ENCODE measurements at regions not wholly inside any gene's neighbourhood (a gene's known extent, or its start where the extent isn't known, plus 50 kb on each side); places are given as distances from the start of the nearest gene placed in this dataset.

DNA sequence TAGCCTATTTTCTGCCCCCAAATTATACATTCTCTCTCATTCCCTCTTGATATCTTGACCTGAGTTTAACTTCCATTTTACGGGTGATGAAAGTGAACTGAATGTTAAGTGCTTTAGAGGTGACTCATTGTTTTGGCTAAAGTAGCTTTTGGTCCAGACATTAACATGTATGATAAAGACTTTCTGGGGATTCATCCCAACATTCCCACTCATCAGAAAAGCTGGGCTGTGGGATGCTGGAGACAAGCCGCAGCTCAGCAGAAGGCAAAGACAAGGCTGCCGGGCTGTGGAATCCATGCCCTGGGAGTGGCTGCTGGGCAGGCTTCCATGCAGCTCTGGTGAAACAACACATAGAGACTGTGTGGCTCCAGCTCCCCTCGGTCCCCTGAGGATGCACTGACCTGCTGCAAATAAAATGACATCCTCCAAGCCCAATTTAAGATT is 89.9 kb upstream of the SYNDIG1 start:
- DNase-seq = peak; percentile 59
- peak; percentile 60 for ATAC-seq
- intact Hi-C loops (cut with micrococcal nuclease) = loop anchor here (10.0 kb wide), 1 partner anchor 205 kb away; no protein-coding TSS in a partner anchor

DNA sequence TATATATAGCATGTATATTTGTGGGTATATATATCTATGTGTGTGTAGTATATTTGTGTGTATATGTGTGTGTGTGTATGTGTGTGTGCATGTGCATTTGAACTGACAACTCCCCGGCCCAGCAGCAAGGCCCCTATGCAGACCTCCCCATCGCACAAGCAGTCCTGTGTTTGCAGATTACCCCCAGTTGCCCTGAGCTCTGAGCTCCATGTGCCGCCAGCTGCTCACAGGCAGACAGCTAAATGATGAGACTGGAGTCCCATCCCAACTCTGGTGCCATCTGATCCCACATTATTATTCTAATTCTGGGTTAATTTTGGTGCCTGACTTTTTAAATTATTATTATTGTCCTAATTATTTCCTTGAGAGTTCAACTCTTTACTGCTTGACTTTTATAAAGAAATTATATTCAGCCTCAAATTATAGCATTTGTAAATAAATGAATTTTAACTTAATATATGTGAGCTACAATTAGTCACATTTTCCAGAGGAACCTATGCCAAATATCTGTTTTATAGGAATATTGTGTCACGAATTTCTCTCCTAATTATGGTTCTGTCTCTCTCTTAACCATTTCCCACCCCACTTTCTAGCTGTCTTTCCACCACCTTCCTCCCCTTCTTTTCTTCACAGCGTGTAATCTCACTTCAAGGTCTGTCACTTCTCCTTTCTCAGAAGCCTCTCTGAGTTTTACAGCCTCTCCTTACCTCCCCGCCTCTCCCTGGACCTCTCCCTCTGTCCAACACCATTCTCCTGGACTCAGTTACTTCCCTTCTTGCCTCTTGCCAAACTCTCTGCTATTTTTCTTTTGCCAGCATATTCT is 90.6 kb upstream of the SYNDIG1 start:
- DNase-seq (no peak), ATAC-seq (no peak)
- intact Hi-C loops (cut with micrococcal nuclease) = loop anchor here (10.0 kb wide), 1 partner anchor 204 kb away; no protein-coding TSS in a partner anchor

DNA sequence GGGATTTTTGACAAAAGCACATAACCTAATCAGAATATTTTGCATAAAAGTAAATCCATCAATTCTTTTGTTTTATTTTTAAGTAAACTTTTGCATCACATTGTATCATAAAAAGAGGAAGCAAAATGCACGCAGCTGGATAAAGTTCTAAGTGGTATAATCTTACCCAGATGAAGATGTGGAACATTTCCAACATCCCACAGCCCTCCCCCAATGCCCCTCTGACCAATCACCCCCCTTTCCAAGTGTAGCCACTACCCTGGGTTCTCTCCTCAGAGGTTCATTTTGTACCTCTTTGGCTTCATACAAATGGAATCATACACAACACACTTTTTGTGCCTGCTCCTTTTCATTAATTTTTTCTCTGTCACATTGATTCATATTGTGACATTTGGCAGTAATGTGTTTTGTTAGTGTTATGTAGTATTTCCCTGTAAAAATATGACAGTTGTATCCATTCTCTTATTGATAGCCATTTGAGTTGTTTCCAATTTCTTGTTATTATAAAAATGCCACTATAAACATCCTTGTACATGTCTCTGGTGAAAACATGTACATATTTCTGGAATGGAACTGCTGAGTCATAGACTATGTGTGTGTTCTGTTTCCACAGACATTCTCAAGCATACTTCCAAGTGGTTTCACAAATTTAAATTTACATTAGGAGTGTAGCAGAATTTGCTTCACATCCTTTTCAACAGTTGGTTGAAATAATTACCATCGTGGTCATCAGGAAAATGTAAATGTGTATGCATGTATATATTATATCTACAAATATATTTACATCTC is 92.9 kb upstream of the SYNDIG1 start:
- intact Hi-C loops (cut with micrococcal nuclease) = loop anchor here (10.0 kb wide), 1 partner anchor 202 kb away; no protein-coding TSS in a partner anchor
- no peak for ATAC-seq
- DNase-seq = no peak

DNA sequence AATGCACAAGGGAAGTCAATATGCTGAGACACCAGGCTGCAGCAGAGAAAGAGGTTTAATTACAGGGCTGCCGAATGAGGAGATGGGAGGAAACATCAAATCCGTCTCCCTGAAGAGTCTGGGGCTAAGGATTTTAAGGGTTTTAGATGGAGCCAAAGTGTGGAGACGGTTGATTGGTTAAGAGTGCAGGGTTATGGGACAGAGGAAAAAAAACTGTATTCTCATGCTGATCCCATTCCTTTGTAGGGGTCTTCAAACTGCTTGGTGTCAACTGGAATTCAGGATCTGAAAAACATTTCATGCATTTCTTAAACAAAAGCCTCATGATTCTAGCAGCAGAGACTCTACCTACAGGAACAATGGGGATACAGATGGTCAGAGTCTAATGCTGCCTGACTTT is 96.1 kb upstream of the SYNDIG1 start:
- ATAC-seq (no peak), DNase-seq (no peak)
- intact Hi-C loops (cut with micrococcal nuclease) = loop anchor here (10.0 kb wide), 1 partner anchor 199 kb away; no protein-coding TSS in a partner anchor

GRCh38 chr20:24370911-24371695 is 98.3 kb upstream of the SYNDIG1 start:
- no peak for ATAC-seq
- intact Hi-C loops (cut with micrococcal nuclease) = loop anchor here (10.0 kb wide), 1 partner anchor 196 kb away; no protein-coding TSS in a partner anchor
- DNase-seq = no peak

DNA sequence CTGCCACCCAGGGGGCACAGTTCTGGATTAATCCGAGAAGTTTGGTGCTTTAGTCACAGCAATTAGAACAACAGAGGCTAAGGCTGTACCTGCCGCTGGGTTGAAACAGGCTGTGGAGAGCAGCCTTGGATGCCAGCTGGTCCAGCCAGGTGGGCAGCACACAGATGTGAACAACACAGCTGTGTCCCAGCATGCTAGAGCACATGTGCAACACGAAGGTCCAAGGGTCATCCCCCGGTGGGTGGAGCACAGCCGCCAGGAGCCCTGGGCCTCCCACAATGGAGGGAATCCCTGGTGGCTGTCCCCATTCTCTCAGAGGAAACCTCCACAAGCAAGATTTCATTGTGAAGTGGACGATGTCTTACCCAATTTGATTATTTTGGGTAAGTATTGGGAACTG is 99.2 kb upstream of the SYNDIG1 start:
- ATAC-seq (no peak), DNase-seq (no peak)
- intact Hi-C loops (cut with micrococcal nuclease) = loop anchor here (10.0 kb wide), 1 partner anchor 195 kb away; no protein-coding TSS in a partner anchor

DNA sequence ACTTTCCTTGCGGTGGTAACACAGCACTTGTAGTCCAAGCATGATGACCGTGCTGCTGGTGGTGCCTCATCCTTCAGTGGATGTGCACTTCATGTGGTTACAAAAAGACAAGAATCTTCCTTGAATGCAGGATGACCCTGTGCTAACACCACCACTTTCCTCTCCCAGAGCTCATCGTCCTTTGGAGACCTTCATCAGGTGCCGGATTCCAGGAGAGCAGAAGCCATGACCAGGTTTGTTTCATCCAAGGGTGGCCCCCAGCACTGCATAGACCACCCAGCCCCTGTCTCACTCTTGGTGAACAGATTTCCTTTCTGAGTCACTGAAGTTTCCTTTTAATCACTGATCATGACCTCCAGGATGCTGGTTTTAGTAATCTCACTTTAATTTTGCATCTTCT is 101.2 kb upstream of the SYNDIG1 start:
- no peak for DNase-seq
- ATAC-seq = no peak
- intact Hi-C loops (cut with micrococcal nuclease) = no loop called here

- ATAC-seq (no peak), DNase-seq (no peak)
- intact Hi-C loops (cut with micrococcal nuclease) = no loop called here
Observed at GRCh38 chr20:24366336-24367004, 103.0 kb upstream of the SYNDIG1 start.

- intact Hi-C loops (cut with micrococcal nuclease) = no loop called here
- DNase-seq (no peak), ATAC-seq (no peak)
Observed at GRCh38 chr20:24365670-24366069, 103.8 kb upstream of the SYNDIG1 start.

DNA sequence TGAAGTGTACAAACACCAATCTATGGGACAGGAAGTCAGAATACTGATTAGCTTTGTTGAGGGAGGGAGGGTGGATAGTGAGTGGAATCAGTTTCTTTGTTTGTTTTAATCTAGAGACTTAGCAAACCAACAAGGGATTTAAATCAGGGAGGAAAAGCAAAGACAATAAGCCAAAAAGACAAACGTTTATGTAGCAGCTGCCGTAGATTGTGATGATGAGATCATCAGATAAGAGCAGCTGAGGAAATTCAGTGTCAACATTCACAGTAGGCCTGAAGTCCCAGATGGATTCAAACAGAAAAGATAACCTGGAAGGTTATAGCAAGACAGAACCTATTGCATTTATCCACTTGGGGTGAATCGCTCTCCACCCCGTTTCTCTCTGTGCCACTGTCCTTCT is 104.9 kb upstream of the SYNDIG1 start:
- ATAC-seq = no peak
- intact Hi-C loops (cut with micrococcal nuclease) = no loop called here
- DNase-seq = no peak

- ATAC-seq (no peak), DNase-seq (no peak)
- intact Hi-C loops (cut with micrococcal nuclease) = no loop called here
Observed at GRCh38 chr20:24363031-24363430, 106.4 kb upstream of the SYNDIG1 start.

DNA sequence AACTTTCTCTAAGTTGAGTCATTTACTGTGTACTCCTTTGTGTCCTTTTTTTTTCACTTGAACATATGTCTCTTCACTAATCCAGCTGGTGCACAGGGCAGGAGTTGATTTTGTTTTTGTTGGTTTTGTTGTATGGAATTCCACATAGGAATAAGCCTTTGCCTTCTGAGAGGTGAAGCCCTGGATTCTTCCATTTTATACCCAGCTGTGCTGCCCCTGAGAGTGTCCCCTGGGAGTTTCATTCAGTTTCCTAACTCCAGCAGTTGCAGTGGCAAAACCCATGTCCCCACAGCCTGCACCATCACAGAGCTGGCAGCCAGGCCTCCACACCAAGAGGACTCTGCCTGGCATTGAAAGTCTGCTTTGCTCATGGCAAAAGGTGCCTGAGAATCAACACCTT is 107.3 kb upstream of the SYNDIG1 start:
- no peak for ATAC-seq
- no peak for DNase-seq
- intact Hi-C loops (cut with micrococcal nuclease) = no loop called here

- intact Hi-C loops (cut with micrococcal nuclease) = no loop called here
- no peak for ATAC-seq
- DNase-seq = no peak
Observed at GRCh38 chr20:24361541-24361940, 107.9 kb upstream of the SYNDIG1 start.

DNA sequence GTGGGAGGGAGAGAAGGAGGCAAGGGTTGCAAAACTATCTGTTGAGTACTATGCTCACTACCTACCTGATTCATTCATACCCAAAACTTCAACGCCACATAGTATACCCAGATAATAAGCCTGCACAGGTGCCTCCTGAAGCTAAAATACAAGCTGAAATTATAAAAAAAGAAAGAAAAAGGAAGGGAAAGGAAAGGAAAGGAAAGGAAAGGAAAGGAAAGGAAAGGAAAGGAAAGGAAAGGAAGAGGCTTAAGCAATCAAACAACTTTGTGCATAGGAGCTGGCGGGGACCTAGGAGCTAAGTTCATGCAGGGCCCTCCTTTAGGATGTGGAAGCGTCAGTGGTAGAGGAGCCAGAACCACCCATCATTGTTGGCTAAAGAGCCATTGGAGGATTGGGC is 108.9 kb upstream of the SYNDIG1 start:
- ATAC-seq (no peak), DNase-seq (no peak)
- intact Hi-C loops (cut with micrococcal nuclease) = no loop called here

GRCh38 chr20:24359321-24360027 is 110.0 kb upstream of the SYNDIG1 start:
- peak; percentile 30 for ATAC-seq
- intact Hi-C loops (cut with micrococcal nuclease) = no loop called here

GRCh38 chr20:24357931-24358330 is 111.5 kb upstream of the SYNDIG1 start:
- intact Hi-C loops (cut with micrococcal nuclease) = no loop called here
- ATAC-seq (no peak), DNase-seq (no peak)

More at GRCh38 chr20:24359321-24360027, 110.0 kb upstream of the SYNDIG1 start:
- no peak for DNase-seq

GRCh38 chr20:24357177-24357576 is 112.3 kb upstream of the SYNDIG1 start:
- ATAC-seq (no peak), DNase-seq (no peak)
- intact Hi-C loops (cut with micrococcal nuclease) = no loop called here

DNA sequence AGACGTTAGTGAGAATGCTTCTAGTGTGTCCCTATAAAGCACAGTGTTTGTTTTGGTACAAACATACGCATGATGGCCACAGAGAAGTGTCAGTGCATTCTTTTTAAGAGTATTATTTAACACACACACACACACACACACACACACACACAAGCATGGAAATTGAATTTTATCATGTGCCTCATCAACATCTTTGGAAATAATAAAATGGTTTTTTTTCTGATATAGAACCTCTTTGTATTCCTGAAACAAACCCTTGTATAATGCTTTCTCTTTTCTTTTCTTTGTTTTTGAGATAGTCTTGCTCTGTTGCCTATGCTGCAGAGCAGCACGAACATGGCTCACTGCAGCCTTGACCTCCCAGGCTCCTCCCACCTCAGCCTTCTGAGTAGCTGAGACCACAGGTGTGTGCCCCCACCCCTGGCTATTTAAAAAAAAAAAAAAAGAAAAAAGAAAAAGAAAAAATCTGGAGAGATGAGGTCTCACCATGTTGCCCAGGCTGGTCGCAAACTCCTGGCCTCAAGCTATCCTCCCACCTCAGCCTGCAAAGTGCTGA is 116.2 kb upstream of the SYNDIG1 start:
- intact Hi-C loops (cut with micrococcal nuclease) = no loop called here
- DNase-seq = no peak
- no peak for ATAC-seq
